Endometrial microvascular endothelial cells (primary cell): ENCODE measurements at regions not wholly inside any gene's neighbourhood (a gene's known extent, or its start where the extent isn't known, plus 50 kb on each side); places are given as distances from the start of the nearest gene placed in this dataset.
"Not testable (repeated sequence)": the region's sequence is repeated elsewhere in the genome, so short reads cannot be mapped to it uniquely, and the experiment has no call there.

Experiments
- in situ Hi-C: cut with HindIII; loops from 2 replicates; pipeline ENCODE4 v1.10.0; 2017; ENCODE audit warnings: low sequenced_read_pairs, low pct_unique_long_range_greater_than_20kb; ENCODE audit errors: inconsistent ontology term

DNA sequence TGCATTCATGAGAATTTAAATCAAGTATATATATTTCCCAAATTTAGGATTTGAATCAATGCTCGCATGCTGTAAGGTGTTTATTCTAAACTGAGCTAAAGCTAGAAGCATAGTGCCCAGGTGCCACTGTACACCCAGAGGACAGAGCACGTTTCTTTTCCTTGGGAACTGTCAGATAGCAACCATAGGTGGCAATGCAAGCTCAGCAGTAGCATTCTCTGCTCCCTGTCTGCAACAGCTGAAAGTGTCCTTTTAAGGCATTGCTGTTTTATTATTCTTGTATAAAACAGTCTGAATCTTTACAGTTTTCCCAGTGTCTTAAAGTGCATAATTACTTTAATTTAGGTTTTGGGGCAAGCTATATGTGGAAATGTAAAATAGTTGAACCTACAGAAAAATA lies 443.4 kb upstream of the MMS22L start:
- in situ Hi-C loops = no loop called here

DNA sequence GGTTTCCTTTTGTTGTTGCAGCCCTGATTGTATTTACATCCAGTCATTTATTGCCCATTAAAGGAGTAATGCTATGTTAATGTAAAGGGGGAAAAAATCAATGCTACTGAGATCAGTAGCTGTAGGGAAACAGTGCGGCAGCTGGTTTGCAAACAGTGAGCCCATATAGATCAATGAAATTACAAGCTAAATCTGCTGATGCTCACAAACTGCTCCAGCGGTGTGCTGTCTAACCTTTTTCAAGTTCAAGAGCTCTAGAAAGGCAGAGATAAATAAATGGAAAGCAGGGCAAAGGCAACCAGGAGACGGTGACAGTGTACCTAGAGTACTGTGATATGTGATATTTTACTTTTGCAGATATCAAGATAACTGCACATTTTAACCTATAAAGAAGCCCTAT lies 449.0 kb upstream of the MMS22L start:
- in situ Hi-C loops = no loop called here

DNA sequence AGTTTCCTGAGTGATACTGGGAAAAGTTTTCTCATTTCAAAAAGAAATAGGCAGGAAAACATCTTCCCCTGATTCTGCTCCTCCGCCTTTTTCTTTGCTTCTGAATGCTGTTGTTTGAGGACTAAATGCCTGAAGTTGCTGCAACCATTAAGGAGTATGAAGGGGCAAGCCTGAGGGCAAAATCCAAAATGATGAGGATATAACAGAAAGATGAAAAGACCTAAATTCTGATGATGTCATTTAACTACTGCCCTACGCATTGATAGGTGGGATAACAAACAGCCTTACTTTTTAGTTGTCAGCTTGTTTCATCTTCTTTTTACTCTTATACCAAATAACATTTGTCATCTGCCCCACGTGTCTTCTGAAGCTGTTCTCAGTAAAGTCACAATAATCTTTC lies 474.6 kb upstream of the MMS22L start:
- in situ Hi-C loops = no loop called here

DNA sequence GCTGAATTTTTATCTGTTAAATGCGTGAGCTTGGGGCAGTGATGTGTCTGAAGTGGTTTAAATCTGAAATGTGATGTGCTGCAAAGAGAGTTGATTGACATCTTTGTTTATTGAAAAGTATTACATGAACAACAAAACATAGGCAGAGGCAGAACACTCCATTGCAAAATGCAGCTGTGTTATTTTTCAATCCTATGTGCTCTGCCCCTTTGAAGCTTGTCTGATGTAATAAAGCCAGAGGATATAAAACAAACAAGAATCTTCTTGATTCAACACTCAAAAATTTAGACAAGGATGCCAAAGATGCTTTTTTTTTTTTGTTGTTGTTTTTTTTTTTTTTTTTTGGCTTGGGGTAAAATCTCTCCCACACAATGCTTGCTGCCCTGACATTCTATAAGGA lies 482.4 kb upstream of the MMS22L start:
- in situ Hi-C loops = no loop called here

DNA sequence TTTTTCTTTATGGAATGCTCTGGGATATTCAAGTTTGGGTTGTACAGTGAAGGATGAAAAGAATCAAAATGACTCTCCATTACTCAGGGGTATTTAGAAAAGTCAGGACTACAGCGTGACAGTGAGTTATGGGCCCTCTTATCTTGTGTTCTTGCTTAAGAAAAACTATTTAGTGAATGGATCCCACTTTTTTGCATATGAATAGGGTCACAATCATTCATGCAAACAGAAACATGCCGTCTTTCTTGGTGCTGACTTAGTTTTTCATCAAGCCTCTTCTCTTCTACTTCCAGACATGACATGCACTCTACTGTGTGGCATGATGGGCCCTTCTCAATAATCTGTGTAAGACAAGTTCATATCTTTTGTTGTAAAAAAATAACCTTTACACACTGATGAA lies 488.4 kb upstream of the MMS22L start:
- in situ Hi-C loops = no loop called here

DNA sequence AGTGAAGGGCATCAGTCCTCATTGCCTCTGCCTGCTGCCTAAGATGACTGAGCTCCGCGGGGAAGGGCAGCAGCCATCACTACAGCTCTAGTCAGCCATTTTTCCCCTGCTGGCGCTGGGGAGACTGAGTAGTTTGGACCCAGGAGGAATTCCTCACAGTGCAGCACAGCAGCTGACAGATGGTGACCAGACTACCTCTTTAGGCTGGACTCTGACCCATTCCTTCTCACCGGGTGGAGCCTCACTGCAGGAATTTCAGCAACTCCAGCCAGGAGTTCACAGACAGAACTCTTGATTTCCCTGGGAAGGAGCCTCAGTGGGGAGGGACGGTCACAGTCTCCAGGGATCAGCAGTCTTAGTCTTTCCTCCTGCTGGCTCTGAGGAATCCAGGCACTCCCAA lies 492.0 kb upstream of the MMS22L start:
- in situ Hi-C loops = no loop called here

DNA sequence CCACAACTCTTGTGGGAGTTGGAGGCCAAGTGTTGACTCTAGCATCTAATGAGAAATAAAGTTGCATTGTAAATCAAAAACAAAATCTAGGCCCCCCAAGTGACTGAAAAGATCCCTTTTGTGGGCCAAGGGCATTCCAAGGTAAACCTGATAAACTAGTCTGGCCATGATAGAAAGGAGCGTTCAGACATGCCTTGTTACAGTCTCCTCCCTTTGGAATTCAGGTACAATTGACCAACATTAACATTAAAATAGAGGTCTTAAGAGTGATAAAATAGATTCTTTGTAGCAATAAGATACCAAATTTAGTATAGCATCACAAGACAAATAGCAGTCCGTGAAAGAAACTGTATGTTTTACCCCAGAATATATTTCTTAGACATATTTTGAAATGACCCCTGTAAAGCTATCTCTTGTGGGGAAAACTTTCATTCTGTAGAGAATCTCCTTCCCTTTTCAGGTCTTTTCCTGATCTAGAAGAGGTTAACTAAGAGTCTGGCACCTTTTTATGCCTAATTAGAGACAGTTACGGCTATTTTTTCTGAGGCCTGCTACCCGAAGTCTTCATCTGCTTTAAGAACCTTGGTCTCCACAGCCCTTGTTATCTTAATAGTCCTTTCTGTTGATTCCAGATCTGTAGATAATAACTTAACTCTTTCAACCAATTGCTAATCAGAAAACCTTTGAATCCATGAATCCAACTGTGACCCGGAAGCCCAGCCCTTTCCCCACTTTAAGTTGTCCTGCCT lies 495.4 kb upstream of the MMS22L start:
- in situ Hi-C loops = no loop called here

DNA sequence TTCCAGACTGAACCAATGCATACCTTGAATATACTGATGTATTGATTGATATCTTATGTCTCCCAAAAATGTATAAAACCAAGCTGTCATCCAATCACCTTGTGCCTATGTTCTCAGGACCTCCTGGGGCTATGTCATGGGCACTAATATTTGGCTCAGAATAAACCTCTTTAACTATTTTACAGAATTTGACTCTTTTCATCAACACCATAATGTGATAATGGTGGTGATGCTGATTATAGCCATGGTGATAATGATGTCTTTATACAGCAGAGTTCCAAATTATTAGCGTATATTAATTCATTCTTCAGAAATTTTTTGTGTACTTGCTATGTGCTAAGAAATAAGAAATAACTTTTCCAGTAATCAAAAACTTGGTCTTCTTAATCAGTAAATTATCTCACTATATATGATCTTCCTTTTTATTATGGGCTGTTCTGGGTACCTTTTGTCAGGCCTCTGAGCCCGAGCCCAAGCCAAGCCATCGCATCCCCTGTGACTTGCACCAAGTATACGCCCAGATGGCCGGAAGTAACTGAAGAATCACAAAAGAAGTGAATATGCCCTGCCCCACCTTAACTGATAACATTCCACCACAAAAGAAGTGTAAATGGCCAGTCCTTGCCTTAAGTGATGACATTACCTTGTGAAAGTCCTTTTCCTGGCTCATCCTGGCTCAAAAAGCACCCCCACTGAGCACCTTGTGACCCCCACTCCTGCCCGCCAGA lies 496.2 kb upstream of the MMS22L start:
- in situ Hi-C loops = not testable (repeated sequence)

DNA sequence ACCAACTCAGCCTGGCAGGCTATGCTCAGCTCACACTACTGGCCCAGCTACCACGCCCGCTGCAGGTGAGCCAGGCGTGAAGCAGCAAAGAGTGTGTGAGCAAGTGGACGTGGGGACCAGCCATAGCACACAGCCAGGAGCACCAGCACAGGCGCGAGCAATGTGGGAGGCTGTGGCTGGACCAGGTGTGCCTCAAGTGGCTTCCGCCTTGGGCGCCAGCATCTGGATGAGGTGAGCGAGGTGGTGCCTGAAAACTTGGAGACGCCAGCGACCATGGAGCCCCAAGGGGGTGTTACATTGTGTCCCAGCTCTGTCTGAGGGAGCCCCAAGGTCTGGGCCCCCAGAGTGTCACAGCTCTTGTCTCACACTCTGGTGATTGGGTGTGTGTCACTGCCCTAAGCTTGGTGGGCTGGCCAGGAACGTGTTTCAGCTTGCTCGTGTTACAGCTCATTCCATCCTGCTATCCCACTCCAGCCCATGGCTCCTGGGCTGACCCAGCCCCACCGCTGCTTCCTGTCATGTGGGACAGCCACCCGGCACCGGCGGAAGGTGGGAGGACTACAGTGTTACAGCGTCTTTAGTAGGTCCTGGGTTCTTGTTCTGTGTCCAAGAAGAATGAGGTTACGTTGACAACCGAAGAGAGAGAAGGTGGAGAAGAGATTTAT lies 508.0 kb upstream of the MMS22L start:
- in situ Hi-C loops = no loop called here

DNA sequence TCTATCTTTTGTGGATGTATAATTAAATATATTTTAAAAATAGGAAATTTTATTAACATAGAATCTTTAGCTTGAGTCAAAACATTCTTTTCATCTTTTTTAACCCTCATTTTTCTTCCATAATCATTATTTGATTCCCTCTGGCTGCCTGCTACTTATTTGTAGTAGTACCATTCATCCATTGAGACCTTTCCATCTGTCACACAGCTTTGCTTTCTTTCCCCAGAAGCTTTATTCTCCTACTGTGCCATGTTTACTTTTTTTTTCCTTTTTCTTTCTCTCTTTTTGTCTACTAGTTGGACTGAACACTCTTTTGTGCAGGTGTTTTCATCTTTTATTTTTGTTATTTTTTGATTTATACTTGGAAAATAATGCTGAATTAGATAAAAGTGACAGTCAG lies 522.6 kb upstream of the MMS22L start:
- in situ Hi-C loops = no loop called here

DNA sequence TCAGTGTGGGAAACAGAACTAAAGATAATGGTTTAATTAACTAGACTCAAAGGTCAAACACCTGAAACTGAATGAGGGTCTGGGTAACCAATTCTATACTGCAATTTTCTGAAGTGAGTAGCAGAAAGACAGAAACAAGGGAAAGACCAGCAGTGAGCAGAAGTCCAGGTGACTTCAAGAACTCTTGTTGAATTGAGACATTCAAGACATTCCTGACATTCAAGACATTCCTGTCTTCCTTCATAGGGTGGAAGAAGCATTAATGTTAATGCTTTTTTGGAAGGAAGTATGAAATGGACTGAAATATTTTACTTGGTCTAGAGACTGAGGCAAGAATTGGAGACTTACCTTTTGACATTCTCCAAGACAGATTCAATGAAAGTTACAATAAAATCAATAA lies 529.9 kb upstream of the MMS22L start:
- in situ Hi-C loops = no loop called here

DNA sequence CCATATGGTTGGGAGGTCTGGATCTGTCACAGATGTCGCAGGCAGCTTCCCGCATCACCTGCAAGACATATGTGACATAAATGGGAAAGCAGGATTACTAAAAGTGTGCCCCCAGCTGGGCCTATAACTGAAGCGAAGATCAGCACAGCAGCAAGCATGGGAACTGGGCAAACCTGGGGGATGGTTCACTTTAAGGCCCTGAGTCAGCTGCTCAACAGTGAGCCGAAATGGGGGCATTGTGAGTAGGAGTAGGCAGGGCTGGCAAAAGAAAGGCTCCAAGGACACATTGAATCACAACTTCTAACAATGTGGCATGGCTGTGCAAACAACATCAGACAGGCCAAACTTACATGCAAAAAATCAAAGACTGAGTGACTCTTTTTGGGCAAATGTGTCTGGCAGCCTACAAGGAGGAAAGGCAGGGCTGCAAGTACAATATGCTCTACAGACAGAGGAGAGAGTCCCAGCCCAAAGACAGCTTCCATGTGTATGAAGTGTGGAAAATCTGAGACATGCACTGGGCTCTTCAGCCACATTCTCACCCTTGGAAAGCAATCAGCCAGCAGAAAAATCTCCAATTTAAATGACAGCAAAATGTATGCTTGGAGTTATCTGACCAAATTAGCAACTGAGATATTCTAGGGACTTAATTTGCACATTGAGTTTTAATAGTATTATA lies 531.0 kb upstream of the MMS22L start:
- in situ Hi-C loops = no loop called here

DNA sequence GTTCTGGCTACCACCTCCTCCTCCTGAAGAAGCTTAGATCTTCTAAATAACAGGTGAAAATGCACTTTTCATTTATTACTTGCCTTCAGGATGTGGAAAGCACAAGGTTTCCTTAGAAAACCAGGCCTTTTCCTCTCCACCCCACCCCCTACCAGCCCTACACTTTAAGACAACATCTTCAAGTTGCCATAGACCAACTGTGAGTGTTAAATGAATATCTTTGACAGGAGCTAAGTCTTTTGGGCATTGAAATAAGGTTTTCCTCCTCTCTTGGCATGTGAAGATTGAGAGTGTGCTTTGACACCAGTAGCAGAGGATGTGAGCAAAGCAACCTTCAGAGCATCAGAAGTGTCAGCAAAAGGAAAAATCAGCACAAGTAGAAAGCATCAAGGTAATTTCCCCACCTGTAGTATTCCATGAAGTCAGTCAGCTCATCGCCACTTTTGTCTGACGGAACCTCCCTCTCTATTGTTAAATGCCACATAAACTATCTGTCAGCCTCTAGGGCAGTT lies 532.3 kb upstream of the MMS22L start:
- in situ Hi-C loops = no loop called here

DNA sequence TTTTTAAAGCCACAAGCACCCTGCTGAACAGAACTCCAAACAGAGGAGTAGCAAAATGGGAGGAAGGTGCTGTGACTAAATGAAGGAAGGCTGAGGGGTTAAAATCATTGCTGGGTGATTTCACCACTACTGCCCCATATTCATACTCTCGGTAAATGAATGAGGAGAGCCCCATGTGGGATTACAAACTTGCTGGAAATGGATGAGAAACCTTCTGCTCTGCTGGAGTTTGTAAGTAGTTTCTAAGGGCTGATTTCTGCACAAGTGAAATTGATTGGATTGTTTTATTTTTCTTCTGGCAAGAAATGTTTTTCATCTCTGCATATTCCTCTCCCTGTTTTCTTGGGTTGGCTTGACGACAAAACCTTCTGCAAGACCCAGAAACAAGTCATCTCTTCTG lies 533.5 kb upstream of the MMS22L start:
- in situ Hi-C loops = no loop called here

DNA sequence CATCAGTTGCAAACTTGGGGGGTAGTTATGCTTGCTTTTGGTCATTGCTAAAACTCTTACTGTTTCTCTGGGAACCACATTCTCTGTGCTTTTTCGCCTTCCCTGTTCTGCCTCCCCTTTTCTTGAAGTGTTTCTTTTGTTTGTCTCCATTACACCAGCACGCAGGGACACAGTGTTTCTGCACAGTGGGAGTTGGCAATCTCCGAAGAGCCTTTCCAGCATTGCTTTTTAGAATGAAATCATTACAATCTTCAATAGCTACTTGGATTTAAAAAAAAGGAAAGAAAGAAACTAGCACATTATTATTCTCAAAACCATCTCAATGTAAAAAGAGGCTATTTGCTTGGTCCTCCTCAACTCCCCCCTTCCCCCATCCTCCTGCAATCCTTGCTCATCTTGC lies 536.7 kb upstream of the MMS22L start:
- in situ Hi-C loops = no loop called here

DNA sequence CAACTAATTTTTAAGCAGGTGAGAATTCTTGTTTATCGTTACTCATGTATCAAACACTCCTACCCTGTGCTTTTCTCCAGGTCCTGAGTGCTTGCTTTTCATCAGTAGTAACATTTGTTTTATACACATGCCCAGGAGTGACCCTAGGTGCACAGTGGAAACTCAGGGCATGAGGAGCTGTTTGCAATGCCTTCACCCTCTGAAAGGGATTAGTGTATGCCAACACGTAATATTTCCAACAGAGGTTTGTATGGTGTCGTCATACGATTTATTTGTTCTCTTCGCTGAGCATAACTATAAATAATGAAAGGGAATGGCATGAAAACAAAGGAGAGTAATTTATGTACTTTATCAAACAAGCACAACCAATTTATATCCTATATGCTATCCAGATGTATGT lies 537.4 kb upstream of the MMS22L start:
- in situ Hi-C loops = no loop called here

DNA sequence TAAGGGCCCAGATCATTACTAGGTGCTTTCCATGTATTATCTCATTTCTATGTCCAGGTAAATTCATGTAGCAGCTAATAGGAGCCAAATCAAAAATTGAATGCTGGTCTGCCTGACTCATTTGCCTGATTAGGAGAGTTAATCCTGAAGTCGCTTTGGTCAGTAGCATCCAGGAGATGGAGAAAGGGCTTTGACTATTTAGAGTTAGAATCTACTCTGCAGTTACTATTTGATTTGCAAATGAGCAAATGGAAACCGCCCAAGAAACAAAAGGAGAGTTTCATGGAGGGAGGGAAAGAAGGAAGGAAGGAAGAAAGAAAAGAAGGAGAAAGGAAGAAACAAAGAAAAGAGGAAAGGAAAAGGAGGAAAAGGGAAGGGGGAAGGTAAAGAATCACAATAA lies 539.6 kb upstream of the MMS22L start:
- in situ Hi-C loops = no loop called here

DNA sequence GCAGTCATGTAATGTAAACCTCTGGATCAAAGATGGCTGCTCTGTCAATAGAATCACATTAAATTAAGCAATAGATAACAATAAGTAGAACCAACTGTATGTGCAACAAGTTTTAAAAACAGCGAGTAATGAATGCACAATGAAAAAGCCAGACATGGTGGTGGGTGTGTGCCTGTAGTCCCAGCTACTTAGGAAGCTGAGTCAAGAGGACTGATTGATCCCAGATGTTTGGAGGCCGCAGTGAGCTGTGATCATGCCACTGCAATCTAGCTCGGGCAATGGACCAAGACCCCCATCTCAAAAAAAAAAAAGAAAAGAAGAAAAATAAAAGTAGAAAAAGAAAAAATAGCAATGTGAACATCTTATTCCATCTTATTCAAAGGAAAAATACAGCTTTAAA lies 558.7 kb upstream of the MMS22L start:
- in situ Hi-C loops = no loop called here

DNA sequence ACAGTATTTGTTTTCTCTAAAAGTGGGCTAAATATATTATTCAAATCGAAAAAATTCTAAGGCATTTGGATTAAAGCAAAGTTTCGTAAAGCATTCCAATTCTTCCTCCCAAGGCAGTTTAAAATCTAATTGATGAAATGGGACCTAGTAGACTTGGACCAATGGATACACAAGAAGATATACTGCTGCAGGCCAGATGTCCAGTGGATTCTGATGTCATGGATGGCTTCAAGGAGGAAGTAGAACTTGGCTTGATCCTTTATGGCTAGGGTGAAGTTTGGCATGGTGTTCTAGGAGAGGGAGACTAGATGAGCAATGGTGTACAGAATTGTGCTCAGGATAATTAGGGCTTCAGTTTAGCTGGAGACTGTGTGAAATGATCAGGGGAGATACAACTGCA lies 559.5 kb upstream of the MMS22L start:
- in situ Hi-C loops = no loop called here
